ENCODE measurements at regions not wholly inside any gene's neighbourhood (a gene's known extent, or its start where the extent isn't known, plus 50 kb on each side); places are given as distances from the start of the nearest gene placed in this dataset.

DNA sequence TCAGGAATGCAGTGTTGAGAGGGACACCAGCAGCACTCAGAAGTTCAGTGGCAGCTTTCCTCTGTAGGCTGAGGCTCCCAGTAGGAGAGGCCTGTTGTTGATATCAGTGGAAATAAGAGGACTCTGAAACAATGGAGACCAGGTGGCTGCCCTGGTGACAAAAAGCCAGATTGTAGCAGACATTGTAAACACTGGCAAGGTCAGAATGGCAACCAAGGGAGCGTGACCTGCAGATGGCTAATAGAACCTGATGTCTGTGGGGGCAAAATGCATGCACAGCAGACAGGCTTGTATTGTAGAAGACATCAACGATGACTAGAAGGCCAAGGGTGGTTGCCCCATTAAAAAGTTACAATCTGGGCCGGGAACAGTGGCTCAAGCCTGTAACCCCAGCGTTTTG is 53.1 kb upstream of the GPR37L1 start (continued):
- TF ChIP-seq, protein P1, sequence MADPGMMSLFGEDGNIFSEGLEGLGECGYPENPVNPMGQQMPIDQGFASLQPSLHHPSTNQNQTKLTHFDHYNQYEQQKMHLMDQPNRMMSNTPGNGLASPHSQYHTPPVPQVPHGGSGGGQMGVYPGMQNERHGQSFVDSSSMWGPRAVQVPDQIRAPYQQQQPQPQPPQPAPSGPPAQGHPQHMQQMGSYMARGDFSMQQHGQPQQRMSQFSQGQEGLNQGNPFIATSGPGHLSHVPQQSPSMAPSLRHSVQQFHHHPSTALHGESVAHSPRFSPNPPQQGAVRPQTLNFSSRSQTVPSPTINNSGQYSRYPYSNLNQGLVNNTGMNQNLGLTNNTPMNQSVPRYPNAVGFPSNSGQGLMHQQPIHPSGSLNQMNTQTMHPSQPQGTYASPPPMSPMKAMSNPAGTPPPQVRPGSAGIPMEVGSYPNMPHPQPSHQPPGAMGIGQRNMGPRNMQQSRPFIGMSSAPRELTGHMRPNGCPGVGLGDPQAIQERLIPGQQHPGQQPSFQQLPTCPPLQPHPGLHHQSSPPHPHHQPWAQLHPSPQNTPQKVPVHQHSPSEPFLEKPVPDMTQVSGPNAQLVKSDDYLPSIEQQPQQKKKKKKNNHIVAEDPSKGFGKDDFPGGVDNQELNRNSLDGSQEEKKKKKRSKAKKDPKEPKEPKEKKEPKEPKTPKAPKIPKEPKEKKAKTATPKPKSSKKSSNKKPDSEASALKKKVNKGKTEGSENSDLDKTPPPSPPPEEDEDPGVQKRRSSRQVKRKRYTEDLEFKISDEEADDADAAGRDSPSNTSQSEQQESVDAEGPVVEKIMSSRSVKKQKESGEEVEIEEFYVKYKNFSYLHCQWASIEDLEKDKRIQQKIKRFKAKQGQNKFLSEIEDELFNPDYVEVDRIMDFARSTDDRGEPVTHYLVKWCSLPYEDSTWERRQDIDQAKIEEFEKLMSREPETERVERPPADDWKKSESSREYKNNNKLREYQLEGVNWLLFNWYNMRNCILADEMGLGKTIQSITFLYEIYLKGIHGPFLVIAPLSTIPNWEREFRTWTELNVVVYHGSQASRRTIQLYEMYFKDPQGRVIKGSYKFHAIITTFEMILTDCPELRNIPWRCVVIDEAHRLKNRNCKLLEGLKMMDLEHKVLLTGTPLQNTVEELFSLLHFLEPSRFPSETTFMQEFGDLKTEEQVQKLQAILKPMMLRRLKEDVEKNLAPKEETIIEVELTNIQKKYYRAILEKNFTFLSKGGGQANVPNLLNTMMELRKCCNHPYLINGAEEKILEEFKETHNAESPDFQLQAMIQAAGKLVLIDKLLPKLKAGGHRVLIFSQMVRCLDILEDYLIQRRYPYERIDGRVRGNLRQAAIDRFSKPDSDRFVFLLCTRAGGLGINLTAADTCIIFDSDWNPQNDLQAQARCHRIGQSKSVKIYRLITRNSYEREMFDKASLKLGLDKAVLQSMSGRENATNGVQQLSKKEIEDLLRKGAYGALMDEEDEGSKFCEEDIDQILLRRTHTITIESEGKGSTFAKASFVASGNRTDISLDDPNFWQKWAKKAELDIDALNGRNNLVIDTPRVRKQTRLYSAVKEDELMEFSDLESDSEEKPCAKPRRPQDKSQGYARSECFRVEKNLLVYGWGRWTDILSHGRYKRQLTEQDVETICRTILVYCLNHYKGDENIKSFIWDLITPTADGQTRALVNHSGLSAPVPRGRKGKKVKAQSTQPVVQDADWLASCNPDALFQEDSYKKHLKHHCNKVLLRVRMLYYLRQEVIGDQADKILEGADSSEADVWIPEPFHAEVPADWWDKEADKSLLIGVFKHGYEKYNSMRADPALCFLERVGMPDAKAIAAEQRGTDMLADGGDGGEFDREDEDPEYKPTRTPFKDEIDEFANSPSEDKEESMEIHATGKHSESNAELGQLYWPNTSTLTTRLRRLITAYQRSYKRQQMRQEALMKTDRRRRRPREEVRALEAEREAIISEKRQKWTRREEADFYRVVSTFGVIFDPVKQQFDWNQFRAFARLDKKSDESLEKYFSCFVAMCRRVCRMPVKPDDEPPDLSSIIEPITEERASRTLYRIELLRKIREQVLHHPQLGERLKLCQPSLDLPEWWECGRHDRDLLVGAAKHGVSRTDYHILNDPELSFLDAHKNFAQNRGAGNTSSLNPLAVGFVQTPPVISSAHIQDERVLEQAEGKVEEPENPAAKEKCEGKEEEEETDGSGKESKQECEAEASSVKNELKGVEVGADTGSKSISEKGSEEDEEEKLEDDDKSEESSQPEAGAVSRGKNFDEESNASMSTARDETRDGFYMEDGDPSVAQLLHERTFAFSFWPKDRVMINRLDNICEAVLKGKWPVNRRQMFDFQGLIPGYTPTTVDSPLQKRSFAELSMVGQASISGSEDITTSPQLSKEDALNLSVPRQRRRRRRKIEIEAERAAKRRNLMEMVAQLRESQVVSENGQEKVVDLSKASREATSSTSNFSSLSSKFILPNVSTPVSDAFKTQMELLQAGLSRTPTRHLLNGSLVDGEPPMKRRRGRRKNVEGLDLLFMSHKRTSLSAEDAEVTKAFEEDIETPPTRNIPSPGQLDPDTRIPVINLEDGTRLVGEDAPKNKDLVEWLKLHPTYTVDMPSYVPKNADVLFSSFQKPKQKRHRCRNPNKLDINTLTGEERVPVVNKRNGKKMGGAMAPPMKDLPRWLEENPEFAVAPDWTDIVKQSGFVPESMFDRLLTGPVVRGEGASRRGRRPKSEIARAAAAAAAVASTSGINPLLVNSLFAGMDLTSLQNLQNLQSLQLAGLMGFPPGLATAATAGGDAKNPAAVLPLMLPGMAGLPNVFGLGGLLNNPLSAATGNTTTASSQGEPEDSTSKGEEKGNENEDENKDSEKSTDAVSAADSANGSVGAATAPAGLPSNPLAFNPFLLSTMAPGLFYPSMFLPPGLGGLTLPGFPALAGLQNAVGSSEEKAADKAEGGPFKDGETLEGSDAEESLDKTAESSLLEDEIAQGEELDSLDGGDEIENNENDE (IDR thresholded peaks at IDR 0.05; ENCODE audit: insufficient replicate concordance, low read length) = no peak
- no peak for TF ChIP-seq ASH2L (IDR thresholded peaks at IDR 0.05; ENCODE audit: low read length)

All from H1 (cell line).